IMR-90 (cell line): ENCODE measurements at regions not wholly inside any gene's neighbourhood (a gene's known extent, or its start where the extent isn't known, plus 50 kb on each side); places are given as distances from the start of the nearest gene placed in this dataset.

Experiments
- ATAC-seq: fragments of 200-7000 bp; cut with Tn5 transposase; 2 replicates; pipeline ENCODE4 v1.9.1; 2020; ENCODE audit warnings: low read depth, mild to moderate bottlenecking, moderate library complexity
- BruUV-seq: library from RNA; stranded (reverse); fragments of 400-500 nt; replicated peaks from 2 replicates; lab custom pipeline; 2021; lab: Mats Ljungman, UMichigan
- CTCF ChIA-PET: fragments of 300-600 bp; formaldehyde crosslinking; extraction: SDS; loops from one replicate; lab custom pipeline; 2021; ENCODE audit warnings: antibody characterized with exemption; lab: Yijun Ruan, JAX
- POLR2A ChIA-PET: fragments of 300-600 bp; sonication (Branson Sonifier 250); formaldehyde crosslinking; loops from one replicate; lab custom pipeline; 2022; ENCODE audit warnings: antibody characterized with exemption; ENCODE audit not compliant: unreplicated experiment; lab: Charles Lee
- DNase-seq: peaks from one replicate; pipeline ENCODE4 v3.0.0; 2013
- H2AFZ ChIP-seq: replicated peaks from 2 replicates; pipeline ENCODE3; 2013; ENCODE audit warnings: low read length, mild to moderate bottlenecking; ENCODE audit not compliant: poor library complexity
- H2AK5ac ChIP-seq: 2 replicates; pipeline ENCODE4 v1.6.1; 2013; ENCODE audit warnings: low read depth, low read length, inconsistent platforms
- H2AK9ac ChIP-seq: replicated peaks from 2 replicates; pipeline ENCODE3; 2013; ENCODE audit warnings: mild to moderate bottlenecking, low read depth, low read length, moderate library complexity; ENCODE audit not compliant: poor library complexity
- H2BK120ac ChIP-seq: 2 replicates; pipeline ENCODE4 v1.6.1; 2013; ENCODE audit warnings: low read depth, low read length, inconsistent platforms
- H2BK15ac ChIP-seq: 3 replicates; pipeline ENCODE4 v1.6.1; 2013; ENCODE audit warnings: low read depth, low read length, inconsistent platforms
- H2BK20ac ChIP-seq: 2 replicates; pipeline ENCODE4 v1.6.1; 2013; ENCODE audit warnings: low read depth, mild to moderate bottlenecking, inconsistent platforms, low read length, moderate library complexity
- H2BK5ac ChIP-seq: 2 replicates; pipeline ENCODE4 v1.6.1; 2013; ENCODE audit warnings: mild to moderate bottlenecking, low read depth, low read length, inconsistent platforms; ENCODE audit not compliant: poor library complexity, severe bottlenecking
- H3K14ac ChIP-seq: replicated peaks from 2 replicates; pipeline ENCODE4 v1.6.1; 2013; ENCODE audit warnings: low read depth, low read length, inconsistent platforms
- H3K18ac ChIP-seq: 2 replicates; pipeline ENCODE4 v1.6.1; 2013; ENCODE audit warnings: low read depth, low read length, control low read depth
- H3K23ac ChIP-seq: 2 replicates; pipeline ENCODE4 v1.6.1; 2013; ENCODE audit warnings: low read depth, low read length, inconsistent platforms
- H3K27ac ChIP-seq: 2 replicates; pipeline ENCODE4 v1.5.1; 2013; ENCODE audit warnings: mild to moderate bottlenecking, control low read depth, low read length; ENCODE audit not compliant: insufficient read depth
- H3K27me3 ChIP-seq: 2 replicates; pipeline ENCODE4 v1.6.1; 2013; ENCODE audit warnings: low read length; ENCODE audit not compliant: control insufficient read depth, insufficient read depth
- H3K36me3 ChIP-seq: 2 replicates; pipeline ENCODE4 v1.6.1; 2013; ENCODE audit warnings: low read length, mixed read lengths; ENCODE audit not compliant: control insufficient read depth, insufficient read depth
- H3K4ac ChIP-seq: 2 replicates; pipeline ENCODE4 v1.6.1; 2013; ENCODE audit warnings: low read depth, low read length, inconsistent platforms
- H3K4me1 ChIP-seq: 2 replicates; pipeline ENCODE4 v1.6.1; 2013; ENCODE audit warnings: low read length, mixed read lengths; ENCODE audit not compliant: control insufficient read depth, insufficient read depth
- H3K4me2 ChIP-seq: 2 replicates; pipeline ENCODE4 v1.6.1; 2013; ENCODE audit warnings: low read depth, mild to moderate bottlenecking, control low read depth, low read length, moderate library complexity
- H3K4me3 ChIP-seq: 2 replicates; pipeline ENCODE4 v1.5.1; 2013; ENCODE audit warnings: low read depth, mild to moderate bottlenecking, control low read depth, low read length, moderate library complexity; ENCODE audit not compliant: insufficient read depth
- H3K56ac ChIP-seq: 2 replicates; pipeline ENCODE4 v1.6.1; 2013; ENCODE audit warnings: low read length, inconsistent platforms; ENCODE audit not compliant: insufficient read depth; ENCODE audit errors: extremely low read depth
- H3K79me1 ChIP-seq, 2 experiments: 2 replicates each; pipeline ENCODE4 v1.6.1; 2013; ENCODE audit warnings: low read length in 2 of 2, inconsistent platforms in 1 of 2, low read depth in 1 of 2
- H3K9ac ChIP-seq: 2 replicates; pipeline ENCODE4 v1.6.1; 2013; ENCODE audit warnings: low read depth, low read length, control low read depth
- H3K9me1 ChIP-seq: 2 replicates; pipeline ENCODE4 v1.6.1; 2013; ENCODE audit warnings: low read length, inconsistent platforms; ENCODE audit not compliant: insufficient read depth
- H3K9me3 ChIP-seq: 2 replicates; pipeline ENCODE4 v1.6.1; 2013; ENCODE audit warnings: low read length; ENCODE audit not compliant: control insufficient read depth, insufficient read depth
- H4K20me1 ChIP-seq: 2 replicates; pipeline ENCODE4 v1.6.1; 2013; ENCODE audit warnings: low read length, inconsistent platforms; ENCODE audit not compliant: insufficient read depth
- H4K5ac ChIP-seq: 2 replicates; pipeline ENCODE4 v1.6.1; 2013; ENCODE audit warnings: mild to moderate bottlenecking, low read depth, low read length, control low read depth
- H4K8ac ChIP-seq, 2 experiments: 2 replicates each; pipeline ENCODE4 v1.6.1; 2013; ENCODE audit warnings: low read depth in 2 of 2, low read length in 2 of 2, control low read depth in 1 of 2, inconsistent platforms in 1 of 2
- H4K91ac ChIP-seq: 2 replicates; pipeline ENCODE4 v1.6.1; 2013; ENCODE audit warnings: low read depth, low read length, inconsistent platforms; ENCODE audit not compliant: insufficient read depth
- BHLHE40 ChIP-seq: fragments of 150-350 bp; IDR thresholded peaks from 2 replicates; pipeline ENCODE4 v1.6.1; 2016; ENCODE audit warnings: mild to moderate bottlenecking, low read depth, low read length
- CHD1 ChIP-seq: IDR thresholded peaks from 2 replicates; pipeline ENCODE4 v1.6.1; 2012; ENCODE audit warnings: low read depth, low read length, improper control_type of control experiment
- MAFK ChIP-seq: IDR thresholded peaks from 2 replicates; pipeline ENCODE4 v1.6.1; 2012; ENCODE audit warnings: low read depth, low read length, improper control_type of control experiment
- MAZ ChIP-seq: IDR thresholded peaks from 2 replicates; pipeline ENCODE4 v1.6.1; 2012; ENCODE audit warnings: low read depth, mild to moderate bottlenecking, low read length, improper control_type of control experiment, moderate library complexity, borderline replicate concordance
- NFE2L2 ChIP-seq: fragments of 150-350 bp; IDR thresholded peaks from 2 replicates; pipeline ENCODE4 v1.6.1; 2016; ENCODE audit warnings: low read depth, mild to moderate bottlenecking, low read length
- POLR2A ChIP-seq: IDR thresholded peaks from 2 replicates; pipeline ENCODE4 v1.6.1; 2012; ENCODE audit warnings: mild to moderate bottlenecking, low read depth, low read length
- RAD21 ChIP-seq: IDR thresholded peaks from 2 replicates; pipeline ENCODE4 v1.6.1; 2012; ENCODE audit warnings: low read length, improper control_type of control experiment
- RCOR1 ChIP-seq: IDR thresholded peaks from 2 replicates; pipeline ENCODE4 v1.6.1; 2012; ENCODE audit warnings: mild to moderate bottlenecking, low read length, improper control_type of control experiment; ENCODE audit not compliant: insufficient replicate concordance
- RFX5 ChIP-seq: IDR thresholded peaks from 2 replicates; pipeline ENCODE4 v1.8.0; 2012; ENCODE audit warnings: low read depth, mild to moderate bottlenecking, low read length, moderate library complexity
- SMC3 ChIP-seq: fragments of 150-350 bp; IDR thresholded peaks from 2 replicates; pipeline ENCODE4 v1.6.1; 2016; ENCODE audit warnings: low read depth, mild to moderate bottlenecking, antibody characterized with exemption, low read length, moderate library complexity
- dilution Hi-C: fragments of 300-500 bp; cut with HindIII; formaldehyde crosslinking; loops from one replicate; pipeline ENCODE4 v1.14.3; 2018; ENCODE audit warnings: low sequenced_read_pairs; ENCODE audit not compliant: unreplicated experiment
- in situ Hi-C: fragments of 300-500 bp; cut with MboI; formaldehyde crosslinking; loops from 3 replicates; pipeline ENCODE4 v1.14.3; 2019; ENCODE audit warnings: low sequenced_read_pairs, inconsistent platforms, mixed read lengths
- intact Hi-C: fragments of 100-400 bp; cut with micrococcal nuclease; formaldehyde crosslinking; loops from 2 replicates; pipeline ENCODE4 v1.10.0; 2022
- TF ChIP-seq, protein P1 (sequence below): fragments of 150-350 bp; IDR thresholded peaks from 2 replicates; pipeline ENCODE4 v1.6.1; 2016; ENCODE audit warnings: low read depth, mild to moderate bottlenecking, low read length, moderate library complexity, borderline replicate concordance
- TF ChIP-seq, protein P2 (sequence below): conservative IDR thresholded peaks from 2 replicates; pipeline ENCODE4 v1.5.1; 2012; ENCODE audit warnings: mild to moderate bottlenecking, low read depth, low read length, improper control_type of control experiment

DNA sequence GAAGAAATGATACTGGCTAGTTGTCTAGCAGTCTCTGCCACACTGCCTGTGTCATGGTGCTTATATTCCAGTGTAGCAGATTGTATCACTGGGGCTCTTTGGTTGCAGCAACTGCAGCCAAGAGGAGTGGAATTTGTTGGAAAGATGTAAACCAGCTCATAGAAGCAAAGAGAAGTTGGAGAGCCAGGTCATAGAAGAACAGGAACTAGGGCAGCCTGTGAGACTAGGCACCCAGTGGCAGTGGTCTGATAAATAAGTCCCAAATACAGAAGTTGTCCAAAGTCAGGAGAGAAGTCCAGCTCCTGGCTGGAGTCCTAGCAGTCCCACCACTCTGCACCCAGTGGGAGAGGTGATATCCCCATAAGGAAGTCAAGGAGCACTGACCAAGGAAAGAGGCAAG lies 172.5 kb upstream of the ARID2 start:
- H3K9ac ChIP-seq = no peak overlapping the region
- no peaks in the 10 kb centered on the region for H4K20me1 ChIP-seq
- H3K14ac ChIP-seq = no peak overlapping the region
- H3K27ac ChIP-seq = no peak overlapping the region
- TF ChIP-seq POLR2A = no peak
- TF ChIP-seq, protein P1, sequence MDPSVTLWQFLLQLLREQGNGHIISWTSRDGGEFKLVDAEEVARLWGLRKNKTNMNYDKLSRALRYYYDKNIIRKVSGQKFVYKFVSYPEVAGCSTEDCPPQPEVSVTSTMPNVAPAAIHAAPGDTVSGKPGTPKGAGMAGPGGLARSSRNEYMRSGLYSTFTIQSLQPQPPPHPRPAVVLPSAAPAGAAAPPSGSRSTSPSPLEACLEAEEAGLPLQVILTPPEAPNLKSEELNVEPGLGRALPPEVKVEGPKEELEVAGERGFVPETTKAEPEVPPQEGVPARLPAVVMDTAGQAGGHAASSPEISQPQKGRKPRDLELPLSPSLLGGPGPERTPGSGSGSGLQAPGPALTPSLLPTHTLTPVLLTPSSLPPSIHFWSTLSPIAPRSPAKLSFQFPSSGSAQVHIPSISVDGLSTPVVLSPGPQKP = no peak
- TF ChIP-seq CHD1 = no peak
- TF ChIP-seq NFE2L2 = no peak
- no peak for TF ChIP-seq RAD21
- no peak for TF ChIP-seq RFX5
- TF ChIP-seq, protein P2, sequence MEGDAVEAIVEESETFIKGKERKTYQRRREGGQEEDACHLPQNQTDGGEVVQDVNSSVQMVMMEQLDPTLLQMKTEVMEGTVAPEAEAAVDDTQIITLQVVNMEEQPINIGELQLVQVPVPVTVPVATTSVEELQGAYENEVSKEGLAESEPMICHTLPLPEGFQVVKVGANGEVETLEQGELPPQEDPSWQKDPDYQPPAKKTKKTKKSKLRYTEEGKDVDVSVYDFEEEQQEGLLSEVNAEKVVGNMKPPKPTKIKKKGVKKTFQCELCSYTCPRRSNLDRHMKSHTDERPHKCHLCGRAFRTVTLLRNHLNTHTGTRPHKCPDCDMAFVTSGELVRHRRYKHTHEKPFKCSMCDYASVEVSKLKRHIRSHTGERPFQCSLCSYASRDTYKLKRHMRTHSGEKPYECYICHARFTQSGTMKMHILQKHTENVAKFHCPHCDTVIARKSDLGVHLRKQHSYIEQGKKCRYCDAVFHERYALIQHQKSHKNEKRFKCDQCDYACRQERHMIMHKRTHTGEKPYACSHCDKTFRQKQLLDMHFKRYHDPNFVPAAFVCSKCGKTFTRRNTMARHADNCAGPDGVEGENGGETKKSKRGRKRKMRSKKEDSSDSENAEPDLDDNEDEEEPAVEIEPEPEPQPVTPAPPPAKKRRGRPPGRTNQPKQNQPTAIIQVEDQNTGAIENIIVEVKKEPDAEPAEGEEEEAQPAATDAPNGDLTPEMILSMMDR = no peak
- no peak for TF ChIP-seq BHLHE40
- TF ChIP-seq SMC3 = no peak
- no peak for TF ChIP-seq MAZ
- TF ChIP-seq MAFK = no peak
- no peak for TF ChIP-seq RCOR1
- no peaks in the 10 kb centered on the region for H3K36me3 ChIP-seq
- peaks cover 3% of the 10 kb centered on the region; the same call in 1 of the 2 replicates for H3K9me1 ChIP-seq
- H3K9me3 ChIP-seq = no peaks in the 10 kb centered on the region
- no peaks in the 10 kb centered on the region for H3K4me1 ChIP-seq
- intact Hi-C loops = no loop called here
- in situ Hi-C loops = no loop called here
- H2BK15ac ChIP-seq = no peak overlapping the region
- H4K5ac ChIP-seq = no peak overlapping the region
- ATAC-seq = no peak
- no TSS peak for BruUV-seq
- H3K23ac ChIP-seq = no peak overlapping the region
- no peaks in the 10 kb centered on the region for H3K79me1 ChIP-seq
- H2AK9ac ChIP-seq = no peak overlapping the region
- no peak overlapping the region for H3K4me3 ChIP-seq
- CTCF ChIA-PET = no interaction called here
- no peak overlapping the region for H3K4ac ChIP-seq
- no peak overlapping the region for H2BK120ac ChIP-seq
- H2AK5ac ChIP-seq = no peak overlapping the region
- H4K8ac ChIP-seq = no peak overlapping the region
- H2AFZ ChIP-seq = no peak overlapping the region
- dilution Hi-C loops = no loop called here
- peaks cover 7% of the 10 kb centered on the region for H3K27me3 ChIP-seq
- no peak for DNase-seq
- H3K56ac ChIP-seq = no peak overlapping the region
- no peak overlapping the region for H2BK20ac ChIP-seq
- H3K18ac ChIP-seq = no peak overlapping the region
- no peak overlapping the region for H3K4me2 ChIP-seq
- POLR2A ChIA-PET = no interaction called here
- H4K91ac ChIP-seq = no peak overlapping the region
- no peak overlapping the region for H2BK5ac ChIP-seq
